OCI-LY7 (cell line): ENCODE measurements at regions not wholly inside any gene's neighbourhood (a gene's known extent, or its start where the extent isn't known, plus 50 kb on each side); places are given as distances from the start of the nearest gene placed in this dataset.

Experiments
- CTCF ChIP-seq: fragments of 200-600 bp; sonication (generic); conservative IDR thresholded peaks from 2 replicates; pipeline ENCODE4 v1.5.1; 2014; ENCODE audit warnings: mild to moderate bottlenecking, antibody characterized with exemption, low read length, moderate library complexity, mixed read lengths
- EZH2phosphoT487 ChIP-seq: fragments of 200-600 bp; sonication (generic); IDR thresholded peaks from 2 replicates; pipeline ENCODE4 v1.6.1; 2018; ENCODE audit warnings: low read depth, borderline replicate concordance, mild to moderate bottlenecking, mixed run types, antibody characterized with exemption, low read length, moderate library complexity, mixed read lengths

GRCh38 chr12:41980390-41980789 lies 164.3 kb downstream of the GXYLT1 start:
- no peak for TF ChIP-seq CTCF
- TF ChIP-seq EZH2phosphoT487: no peak
